ENCODE measurements at regions not wholly inside any gene's neighbourhood (a gene's known extent, or its start where the extent isn't known, plus 50 kb on each side); places are given as distances from the start of the nearest gene placed in this dataset.

DNA sequence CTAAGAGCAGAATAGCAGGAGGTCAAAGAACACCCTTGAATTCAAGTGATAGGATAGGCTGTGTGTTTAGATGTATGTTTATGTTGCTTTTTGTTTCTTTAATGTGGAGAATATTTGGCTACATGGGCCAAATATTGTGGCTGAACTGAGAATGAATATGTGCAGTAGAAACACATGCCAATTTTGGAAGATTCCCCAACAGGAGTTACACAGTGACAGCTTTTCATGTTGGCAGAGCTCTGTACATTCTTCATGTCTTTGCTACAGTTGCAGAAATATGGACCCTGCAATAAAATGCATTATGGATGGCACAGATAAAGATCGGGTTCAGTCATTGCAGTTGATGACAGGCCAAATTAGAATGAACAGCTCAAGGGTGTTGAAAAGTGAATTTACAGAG lies 82.8 kb upstream of the SLC4A4 start:
- TF ChIP-seq EZH2phosphoT487 (IDR thresholded peaks at IDR 0.05; ENCODE audit: insufficient read depth, low read depth) (no peak), EZH2 (IDR thresholded peaks at IDR 0.05; ENCODE audit: insufficient read depth, poor library complexity, severe bottlenecking) (no peak)

All from GM23248 (cell line).